GM18520 (cell line): ENCODE measurements at regions not wholly inside any gene's neighbourhood (a gene's known extent, or its start where the extent isn't known, plus 50 kb on each side); places are given as distances from the start of the nearest gene placed in this dataset.
A peak's percentile ranks its signal among the peaks of the same experiment; 100 is the strongest.

Experiments used
- ATAC-seq: cut with Tn5 transposase; IDR thresholded peaks from one replicate; pipeline ENCODE4 v1.9.1; 2021; ENCODE audit not compliant: unreplicated experiment

GRCh38 chr1:87437663-87438295 is 109.1 kb downstream of the LMO4 start:
- peak; percentile 69 for ATAC-seq

- no peak for ATAC-seq
These were observed 111.1 kb downstream of the LMO4 start for GRCh38 chr1:87439821-87440220.

GRCh38 chr1:87449348-87449963 is 120.8 kb downstream of the LMO4 start:
- ATAC-seq: peak; percentile 71

- no peak for ATAC-seq
These were observed 121.5 kb downstream of the LMO4 start for GRCh38 chr1:87450136-87450535.

GRCh38 chr1:87450615-87451209 is 122.0 kb downstream of the LMO4 start:
- ATAC-seq: no peak

- ATAC-seq: peak; percentile 19
These were observed 122.7 kb downstream of the LMO4 start for GRCh38 chr1:87451229-87451920.

GRCh38 chr1:87452648-87453047 is 124.0 kb downstream of the LMO4 start:
- no peak for ATAC-seq

- no peak for ATAC-seq
These were observed 128.7 kb downstream of the LMO4 start for GRCh38 chr1:87457408-87457807.

GRCh38 chr1:87462894-87463293 is 134.2 kb downstream of the LMO4 start:
- ATAC-seq: peak; percentile 53

GRCh38 chr1:87464022-87464490 is 135.4 kb downstream of the LMO4 start:
- ATAC-seq: no peak

GRCh38 chr1:87466621-87467020 is 137.9 kb downstream of the LMO4 start:
- ATAC-seq: no peak

- no peak for ATAC-seq
These were observed 144.0 kb downstream of the LMO4 start for GRCh38 chr1:87472716-87473115.

- no peak for ATAC-seq
These were observed 144.6 kb downstream of the LMO4 start for GRCh38 chr1:87473203-87473661.

GRCh38 chr1:87474098-87474497 is 145.4 kb downstream of the LMO4 start:
- ATAC-seq: no peak

GRCh38 chr1:87478231-87478630 is 149.6 kb downstream of the LMO4 start:
- ATAC-seq: no peak

GRCh38 chr1:87495147-87495546 is 166.5 kb downstream of the LMO4 start:
- ATAC-seq: no peak

GRCh38 chr1:87495870-87496269 is 167.2 kb downstream of the LMO4 start:
- ATAC-seq: no peak

GRCh38 chr1:87497380-87498203 is 168.9 kb downstream of the LMO4 start:
- ATAC-seq: no peak

- ATAC-seq: no peak
These were observed 173.1 kb downstream of the LMO4 start for GRCh38 chr1:87501738-87502137.

GRCh38 chr1:87505391-87505983 is 176.8 kb downstream of the LMO4 start:
- no peak for ATAC-seq
